Endothelial cell of umbilical vein (primary cell): ENCODE measurements at regions not wholly inside any gene's neighbourhood (a gene's known extent, or its start where the extent isn't known, plus 50 kb on each side); places are given as distances from the start of the nearest gene placed in this dataset.
A peak's percentile ranks its signal among the peaks of the same experiment; 100 is the strongest.

Experiments
- BruUV-seq: library from RNA; stranded (reverse); fragments of 400-500 nt; replicated peaks from 2 replicates; lab custom pipeline; 2021; lab: Mats Ljungman, UMichigan
- CTCF ChIA-PET: fragments of 300-600, 350-600 bp; sonication (Branson Sonifier 250); formaldehyde crosslinking; loops from one replicate; lab custom pipeline; 2021; ENCODE audit warnings: antibody characterized with exemption, inconsistent platforms; lab: Charles Lee
- POLR2A ChIA-PET: fragments of 300-600, 350-600 bp; sonication (Branson Sonifier 250); formaldehyde crosslinking; loops from one replicate; lab custom pipeline; 2021; ENCODE audit warnings: antibody characterized with exemption, inconsistent platforms; lab: Charles Lee
- DNase-seq: peaks from one replicate; pipeline ENCODE4 v3.0.0-alpha.2; 2011; ENCODE audit warnings: low read depth, low spot score
- FAIRE-seq: peaks from 2 replicates; lab custom pipeline; 2011; peaks lifted over from hg19 to GRCh38; lab: Jason Lieb, UNC
- H2AFZ ChIP-seq: 2 replicates; pipeline ENCODE4 v1.6.0; 2012; ENCODE audit warnings: low read depth, low read length, control low read depth, inconsistent platforms
- H3K27ac ChIP-seq: 2 replicates; pipeline ENCODE4 v1.5.1; 2011; ENCODE audit warnings: low read depth, mild to moderate bottlenecking, control low read depth, low read length, moderate library complexity; ENCODE audit not compliant: insufficient read depth
- H3K27me3 ChIP-seq, 2 experiments: 2 replicates each; pipeline versions ENCODE4 v1.6.0 to v1.6.1; 2011; ENCODE audit warnings: low read length in 2 of 2, mixed read lengths in 1 of 2; ENCODE audit not compliant: control insufficient read depth in 2 of 2, insufficient read depth in 2 of 2
- H3K36me3 ChIP-seq, 2 experiments: 2 replicates in 1 of 2; 3 replicates in 1 of 2; pipeline ENCODE4 v1.5.1; 2011; ENCODE audit warnings: low read length in 2 of 2, mild to moderate bottlenecking in 1 of 2, moderate library complexity in 1 of 2; ENCODE audit not compliant: control insufficient read depth in 2 of 2, insufficient read depth in 2 of 2; ENCODE audit errors: extremely low read depth in 1 of 2
- H3K4me1 ChIP-seq: 3 replicates; pipeline ENCODE4 v1.5.1; 2011; ENCODE audit warnings: mild to moderate bottlenecking, low read length; ENCODE audit not compliant: control insufficient read depth, insufficient read depth; ENCODE audit errors: extremely low read depth
- H3K4me2 ChIP-seq: 2 replicates; pipeline ENCODE4 v1.6.1; 2011; ENCODE audit warnings: low read length, control low read depth, mixed read lengths; ENCODE audit not compliant: insufficient read depth
- H3K4me3 ChIP-seq, 3 experiments: fragments of 200-600 bp in 1 of 3; sonication (generic), shearing (Covaris generic) in 1 of 3; replicated peaks in 1 of 3; 2 replicates each; pipeline ENCODE4 v1.5.1; 2011 to 2016; ENCODE audit warnings: control low read depth in 3 of 3, low read length in 3 of 3, mild to moderate bottlenecking in 2 of 3, inconsistent platforms in 1 of 3, low read depth in 1 of 3, moderate library complexity in 1 of 3; ENCODE audit not compliant: insufficient read depth in 1 of 3
- H3K79me2 ChIP-seq: 2 replicates; pipeline ENCODE4 v1.6.0; 2012; ENCODE audit warnings: low read length, inconsistent platforms; ENCODE audit not compliant: control insufficient read depth, insufficient read depth
- H3K9ac ChIP-seq: replicated peaks from 2 replicates; pipeline ENCODE3; 2011; ENCODE audit warnings: low read length, control low read depth; ENCODE audit not compliant: insufficient read depth; ENCODE audit errors: extremely low read depth
- H3K9me1 ChIP-seq: replicated peaks from 3 replicates; pipeline ENCODE4 v1.6.0; 2011; ENCODE audit warnings: mild to moderate bottlenecking, low read length; ENCODE audit not compliant: control insufficient read depth, insufficient read depth; ENCODE audit errors: extremely low read depth
- H3K9me3 ChIP-seq: replicated peaks from 2 replicates; pipeline ENCODE4 v1.5.1; 2012; ENCODE audit warnings: low read length, inconsistent platforms; ENCODE audit not compliant: control insufficient read depth, insufficient read depth
- H4K20me1 ChIP-seq: replicated peaks from 2 replicates; pipeline ENCODE3; 2011; ENCODE audit warnings: mild to moderate bottlenecking, low read length; ENCODE audit not compliant: control insufficient read depth, insufficient read depth; ENCODE audit errors: extremely low read depth
- EZH2 ChIP-seq: IDR thresholded peaks from 2 replicates; pipeline ENCODE4 v1.6.1; 2012; ENCODE audit warnings: borderline replicate concordance, low read depth, mild to moderate bottlenecking, moderate library complexity, low read length, inconsistent platforms; ENCODE audit not compliant: severe bottlenecking
- FOS ChIP-seq: IDR thresholded peaks from 2 replicates; pipeline ENCODE4 v1.6.1; 2011; ENCODE audit warnings: mild to moderate bottlenecking, low read length, moderate library complexity, borderline replicate concordance; ENCODE audit not compliant: insufficient read depth
- GATA2 ChIP-seq: IDR thresholded peaks from 2 replicates; pipeline ENCODE4 v1.7.0; 2011; ENCODE audit warnings: low read depth, mild to moderate bottlenecking, moderate library complexity, mixed read lengths, low read length; ENCODE audit not compliant: insufficient read length, insufficient read depth
- JUN ChIP-seq: IDR thresholded peaks from 2 replicates; pipeline ENCODE4 v1.6.1; 2011; ENCODE audit warnings: borderline replicate concordance, low read depth; ENCODE audit not compliant: insufficient read length, insufficient read depth
- MAX ChIP-seq: IDR thresholded peaks from 2 replicates; pipeline ENCODE4 v1.6.1; 2011; ENCODE audit not compliant: insufficient read depth, insufficient read length
- MYC ChIP-seq: IDR thresholded peaks from one replicate; pipeline ENCODE4 v1.6.1; 2011; ENCODE audit warnings: mild to moderate bottlenecking, low read depth, low read length
- POLR2A ChIP-seq: IDR thresholded peaks from 2 replicates; pipeline ENCODE4 v1.6.1; 2012; ENCODE audit warnings: low read depth, mild to moderate bottlenecking, control low read depth, low read length
- POLR2AphosphoS5 ChIP-seq: IDR thresholded peaks from 2 replicates; pipeline ENCODE4 v1.6.1; 2012; ENCODE audit warnings: low read depth, mild to moderate bottlenecking, control low read depth, low read length, moderate library complexity; ENCODE audit not compliant: insufficient read depth
- dilution Hi-C: fragments of 300-500 bp; cut with MboI; formaldehyde crosslinking; loops from one replicate; pipeline ENCODE4 v1.15.0; 2019; ENCODE audit warnings: low sequenced_read_pairs; ENCODE audit not compliant: extremely low pct_ligation_motif_present
- intact Hi-C: fragments of 100-400 bp; cut with micrococcal nuclease; formaldehyde crosslinking; loops from one replicate; pipeline ENCODE4 v1.10.0; 2022
- TF ChIP-seq, protein P1 (sequence below), 2 donors: IDR thresholded peaks; 1 replicate in 1 of 2; 2 replicates in 1 of 2; pipeline ENCODE4 v1.5.1; 2011; ENCODE audit warnings: low read length in 2 of 2, mild to moderate bottlenecking in 2 of 2, moderate library complexity in 2 of 2, control low read depth in 1 of 2, inconsistent platforms in 1 of 2, low read depth in 1 of 2; ENCODE audit not compliant: insufficient read depth in 1 of 2; ENCODE audit errors: extremely low read depth in 1 of 2

DNA sequence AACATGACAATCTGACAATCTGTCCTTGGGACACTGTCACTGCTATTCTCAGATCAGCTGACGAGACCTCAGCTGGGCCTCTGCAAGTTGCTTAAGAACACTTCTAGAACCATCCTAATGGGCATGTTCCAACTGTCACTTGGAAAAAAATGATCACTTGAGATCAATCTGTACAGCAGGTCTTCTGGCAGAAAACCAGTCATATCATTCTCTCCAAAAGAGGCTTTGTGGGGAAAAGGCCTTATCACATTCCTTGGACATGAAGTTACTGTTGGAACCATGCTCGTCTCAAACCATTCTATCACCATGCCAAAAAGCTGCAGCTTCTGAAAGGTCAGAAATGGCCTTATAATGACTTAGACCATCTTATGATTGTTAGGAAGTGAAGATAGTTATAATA, 744.2 kb downstream of the USP25 start:
- FAIRE-seq: peak; percentile 8
- DNase-seq: no peak
- Histone ChIP-seq H3K4me1 (no peaks in the 10 kb centered on the region), H3K9me1 (no peaks in the 10 kb centered on the region), H2AFZ (no peak overlapping the region), H3K9me3 (no peaks in the 10 kb centered on the region), H3K27ac (no peak overlapping the region), H4K20me1 (peaks cover 9% of the 10 kb centered on the region), H3K27me3 (no peaks in the 10 kb centered on the region), H3K36me3 (no peaks in the 10 kb centered on the region), H3K79me2 (peaks cover 36% of the 10 kb centered on the region), H3K9ac (no peak overlapping the region), H3K4me3 (no peak overlapping the region), H3K4me2 (no peak overlapping the region)
- intact Hi-C loops: no loop called here
- dilution Hi-C loops: no loop called here
- CTCF ChIA-PET: interaction anchor here (1.1 to 1.5 kb wide), 4 partner anchors 11 to 103 kb away, joined by 3 to 5 read pairs (median 3); no protein-coding TSS in a partner anchor
- BruUV-seq: no TSS peak
- TF ChIP-seq POLR2AphosphoS5: no peak
- TF ChIP-seq JUN: no peak
- TF ChIP-seq EZH2: no peak
- POLR2A ChIA-PET: interaction anchor here (0.6 kb wide), 1 partner anchor 54 kb away, joined by 6 read pairs; no protein-coding TSS in a partner anchor

DNA sequence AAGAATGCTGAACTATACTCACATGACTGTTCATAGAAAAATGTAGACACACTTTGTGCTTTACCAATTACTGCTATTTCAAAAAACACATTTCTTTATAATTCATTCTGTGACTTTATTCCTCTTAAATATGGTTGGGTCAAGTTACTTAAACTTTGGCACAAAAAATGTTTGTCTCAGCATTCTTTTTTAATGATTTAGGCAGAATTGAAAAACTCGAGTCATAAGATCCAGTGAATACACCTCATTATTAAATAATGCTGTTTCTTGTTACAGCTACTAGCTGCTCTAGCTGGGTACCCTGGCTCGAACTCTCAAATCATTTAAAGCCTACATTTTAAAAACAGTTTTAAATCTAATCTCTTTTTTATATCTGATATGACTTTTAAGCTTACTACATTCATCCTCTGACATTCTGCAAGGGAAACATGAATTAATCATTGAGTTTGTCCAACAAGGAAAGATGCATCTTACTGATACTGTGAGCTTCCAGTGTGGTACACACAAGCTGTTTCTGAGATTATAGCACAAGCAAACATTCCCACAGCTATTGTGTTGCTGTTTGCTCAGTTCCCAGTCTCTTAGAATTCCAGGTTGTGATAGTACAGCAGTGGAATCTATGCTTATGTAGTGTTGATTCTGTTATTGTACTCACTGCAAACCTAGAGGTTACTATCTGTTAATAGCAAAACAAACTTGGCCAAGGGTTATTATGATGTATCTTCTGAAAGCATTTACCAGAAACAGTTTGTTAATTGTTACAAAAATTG, 746.5 kb downstream of the USP25 start:
- ChIA-PET POLR2A (no interaction called here), CTCF (interaction anchor here (0.7 to 1.6 kb wide), 2 partner anchors 71 to 394 kb away, joined by 4 read pairs; no protein-coding TSS in a partner anchor)
- no TSS peak for BruUV-seq

More for the DNA sequence above, 746.5 kb downstream of the USP25 start:
- Histone ChIP-seq H3K9me1 (no peaks in the 10 kb centered on the region), H3K9ac (no peak overlapping the region), H3K36me3 (no peaks in the 10 kb centered on the region), H4K20me1 (peaks cover 3% of the 10 kb centered on the region), H3K4me3 (no peak overlapping the region), H3K9me3 (no peaks in the 10 kb centered on the region), H3K27me3 (no peaks in the 10 kb centered on the region), H3K79me2 (peaks cover 45% of the 10 kb centered on the region), H3K27ac (no peak overlapping the region), H3K4me1 (no peaks in the 10 kb centered on the region), H2AFZ (no peak overlapping the region), H3K4me2 (no peak overlapping the region)
- TF ChIP-seq JUN (no peak), GATA2 (no peak), MYC (no peak), EZH2 (no peak), FOS (no peak), MAX (no peak), POLR2A (no peak), POLR2AphosphoS5 (no peak)
- TF ChIP-seq, protein P1, sequence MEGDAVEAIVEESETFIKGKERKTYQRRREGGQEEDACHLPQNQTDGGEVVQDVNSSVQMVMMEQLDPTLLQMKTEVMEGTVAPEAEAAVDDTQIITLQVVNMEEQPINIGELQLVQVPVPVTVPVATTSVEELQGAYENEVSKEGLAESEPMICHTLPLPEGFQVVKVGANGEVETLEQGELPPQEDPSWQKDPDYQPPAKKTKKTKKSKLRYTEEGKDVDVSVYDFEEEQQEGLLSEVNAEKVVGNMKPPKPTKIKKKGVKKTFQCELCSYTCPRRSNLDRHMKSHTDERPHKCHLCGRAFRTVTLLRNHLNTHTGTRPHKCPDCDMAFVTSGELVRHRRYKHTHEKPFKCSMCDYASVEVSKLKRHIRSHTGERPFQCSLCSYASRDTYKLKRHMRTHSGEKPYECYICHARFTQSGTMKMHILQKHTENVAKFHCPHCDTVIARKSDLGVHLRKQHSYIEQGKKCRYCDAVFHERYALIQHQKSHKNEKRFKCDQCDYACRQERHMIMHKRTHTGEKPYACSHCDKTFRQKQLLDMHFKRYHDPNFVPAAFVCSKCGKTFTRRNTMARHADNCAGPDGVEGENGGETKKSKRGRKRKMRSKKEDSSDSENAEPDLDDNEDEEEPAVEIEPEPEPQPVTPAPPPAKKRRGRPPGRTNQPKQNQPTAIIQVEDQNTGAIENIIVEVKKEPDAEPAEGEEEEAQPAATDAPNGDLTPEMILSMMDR (IDR thresholded peaks at IDR 0.05; ENCODE audit: extremely low read depth in 1 of 2, insufficient read depth in 1 of 2, low read depth in 1 of 2, low read length in 2 of 2): no peak
- intact Hi-C loops (no loop called here), dilution Hi-C loops (no loop called here)
- DNase-seq (peak; percentile 32), FAIRE-seq (no peak)
